HCT116 (cell line): ENCODE measurements at regions not wholly inside any gene's neighbourhood (a gene's known extent, or its start where the extent isn't known, plus 50 kb on each side); places are given as distances from the start of the nearest gene placed in this dataset.

Source experiments
- ATAC-seq: fragments of 200-7000 bp; cut with Tn5 transposase; 2 replicates; pipeline ENCODE4 v1.9.1; 2020; ENCODE audit warnings: mild to moderate bottlenecking, moderate library complexity
- BruUV-seq: library from RNA; stranded (reverse); fragments of 400-500 nt; replicated peaks from 2 replicates; lab custom pipeline; 2021; lab: Mats Ljungman, UMichigan
- CTCF ChIA-PET: fragments of 300-600 bp; sonication (Branson Sonifier 250); formaldehyde crosslinking; loops from one replicate; lab custom pipeline; 2021; ENCODE audit warnings: antibody characterized with exemption; lab: Charles Lee
- POLR2A ChIA-PET: fragments of 300-600, 350-600 bp; sonication (Branson Sonifier 250); formaldehyde crosslinking; loops from one replicate; lab custom pipeline; 2021; ENCODE audit warnings: antibody characterized with exemption; lab: Charles Lee
- RAD21 ChIA-PET, 2 experiments: fragments of 300-600 bp; sonication (Branson Sonifier 250); formaldehyde crosslinking; loops; one replicate each; lab custom pipeline; 2023; ENCODE audit warnings: low total read pairs in 2 of 2; ENCODE audit not compliant: uncharacterized antibody in 2 of 2, unreplicated experiment in 2 of 2, low non-redundant PET in 1 of 2; lab: Charles Lee
- DNase-seq: peaks from one replicate; pipeline ENCODE4 v3.0.0-alpha.2; 2010; ENCODE audit warnings: low read depth, low spot score
- H2AFZ ChIP-seq: fragments of 200-600 bp; shearing (Covaris generic), sonication (generic); 2 replicates; pipeline ENCODE4 v1.6.1; 2017; ENCODE audit warnings: low read depth, mixed run types, mixed read lengths, antibody characterized with exemption, low read length; ENCODE audit not compliant: poor library complexity, severe bottlenecking
- H3K27ac ChIP-seq: 2 replicates; pipeline ENCODE4 v1.5.1; 2012; ENCODE audit warnings: low read depth, low read length
- H3K27me3 ChIP-seq: fragments of 200-600 bp; sonication (generic); 2 replicates; pipeline ENCODE4 v1.6.1; 2016; ENCODE audit warnings: mixed run types, low read length, mixed read lengths; ENCODE audit not compliant: insufficient read depth
- H3K36me3 ChIP-seq, 2 experiments: fragments of 200-500 bp in 1 of 2; fragments of 200-600 bp in 1 of 2; sonication (Bioruptor generic) in 1 of 2; sonication (generic) in 1 of 2; 2 replicates each; pipeline versions ENCODE4 v1.5.1 to v1.6.1; 2014 to 2016; ENCODE audit warnings: low read length in 2 of 2, inconsistent platforms in 1 of 2, mixed read lengths in 1 of 2, mixed run types in 1 of 2; ENCODE audit not compliant: insufficient read depth in 2 of 2, control insufficient read depth in 1 of 2
- H3K4me1 ChIP-seq, 2 experiments: fragments of 200-600 bp in 1 of 2; sonication (generic) in 1 of 2; 2 replicates each; pipeline versions ENCODE4 v1.5.1 to v1.6.1; 2012 to 2017; ENCODE audit warnings: low read length in 2 of 2, inconsistent platforms in 1 of 2, mild to moderate bottlenecking in 1 of 2, mixed read lengths in 1 of 2, mixed run types in 1 of 2, moderate library complexity in 1 of 2; ENCODE audit not compliant: insufficient read depth in 2 of 2, control insufficient read depth in 1 of 2
- H3K4me2 ChIP-seq: fragments of 200-600 bp; sonication (generic); 2 replicates; pipeline ENCODE4 v1.6.1; 2017; ENCODE audit warnings: mixed run types, low read length, mixed read lengths
- H3K4me3 ChIP-seq, 2 experiments: fragments of 200-600 bp in 1 of 2; sonication (generic) in 1 of 2; replicated peaks in 1 of 2; 2 replicates each; pipeline ENCODE4 v1.5.1; 2011 to 2016; ENCODE audit warnings: low read length in 2 of 2, control low read depth in 1 of 2, low read depth in 1 of 2, mild to moderate bottlenecking in 1 of 2, mixed read lengths in 1 of 2, mixed run types in 1 of 2
- H3K79me2 ChIP-seq: fragments of 200-600 bp; sonication (generic); 2 replicates; pipeline ENCODE4 v1.6.1; 2017; ENCODE audit warnings: mild to moderate bottlenecking, mixed run types, low read length, moderate library complexity, mixed read lengths; ENCODE audit not compliant: insufficient read depth
- H3K9ac ChIP-seq: fragments of 200-600 bp; sonication (generic); 2 replicates; pipeline ENCODE4 v1.6.1; 2016; ENCODE audit warnings: low read length, mixed read lengths
- H3K9me2 ChIP-seq: fragments of 200-600 bp; sonication (generic), shearing (Covaris generic); 2 replicates; pipeline ENCODE4 v1.6.1; 2017; ENCODE audit warnings: mixed run types, mild to moderate bottlenecking, moderate library complexity; ENCODE audit not compliant: insufficient read depth
- H3K9me3 ChIP-seq, 2 experiments: fragments of 200-500 bp in 1 of 2; fragments of 200-600 bp in 1 of 2; sonication (Bioruptor generic) in 1 of 2; sonication (generic) in 1 of 2; 2 replicates each; pipeline ENCODE4 v1.6.1; 2014 to 2017; ENCODE audit warnings: low read length in 2 of 2, mixed read lengths in 2 of 2, inconsistent platforms in 1 of 2, low read depth in 1 of 2, mild to moderate bottlenecking in 1 of 2, mixed run types in 1 of 2, moderate library complexity in 1 of 2; ENCODE audit not compliant: control insufficient read depth in 1 of 2, insufficient read depth in 1 of 2
- H4K20me1 ChIP-seq: fragments of 200-600 bp; sonication (generic), shearing (Covaris generic); 2 replicates; pipeline ENCODE4 v1.6.1; 2017; ENCODE audit warnings: mixed run types, mild to moderate bottlenecking, moderate library complexity; ENCODE audit not compliant: insufficient read depth
- CBX3 ChIP-seq: IDR thresholded peaks from 2 replicates; pipeline ENCODE4 v1.6.1; 2012; ENCODE audit warnings: low read depth
- CTCF ChIP-seq, 3 experiments: fragments of 200-600 bp in 1 of 3; sonication (generic) in 1 of 3; IDR thresholded peaks in 2 of 3; conservative IDR thresholded peaks in 1 of 3; 2 replicates each; pipeline ENCODE4 v1.5.1; 2012 to 2017; ENCODE audit warnings: low read depth in 2 of 3, low read length in 2 of 3, antibody characterized with exemption in 1 of 3, borderline replicate concordance in 1 of 3, control low read depth in 1 of 3, mild to moderate bottlenecking in 1 of 3, mixed read lengths in 1 of 3, mixed run types in 1 of 3, moderate library complexity in 1 of 3; ENCODE audit not compliant: insufficient read depth in 1 of 3
- EGR1 ChIP-seq: IDR thresholded peaks from 2 replicates; pipeline ENCODE4 v1.6.1; 2012; ENCODE audit warnings: low read depth
- ELF1 ChIP-seq: IDR thresholded peaks from 2 replicates; pipeline ENCODE4 v1.6.1; 2012; ENCODE audit warnings: low read depth, borderline replicate concordance
- FOSL1 ChIP-seq: IDR thresholded peaks from 2 replicates; pipeline ENCODE4 v1.6.1; 2012; ENCODE audit warnings: low read depth
- JUND ChIP-seq: IDR thresholded peaks from 2 replicates; pipeline ENCODE4 v1.6.1; 2012
- POLR2A ChIP-seq: IDR thresholded peaks from 2 replicates; pipeline ENCODE4 v1.7.0; 2011; ENCODE audit warnings: borderline replicate concordance; ENCODE audit not compliant: insufficient read depth, insufficient read length; ENCODE audit errors: extremely low read depth
- POLR2AphosphoS5 ChIP-seq: IDR thresholded peaks from 2 replicates; pipeline ENCODE4 v1.6.1; 2011; ENCODE audit warnings: mild to moderate bottlenecking, low read depth, low read length, moderate library complexity
- SIN3A ChIP-seq: IDR thresholded peaks from 2 replicates; pipeline ENCODE4 v1.6.1; 2012; ENCODE audit warnings: low read depth
- SRF ChIP-seq: IDR thresholded peaks from 2 replicates; pipeline ENCODE4 v1.6.1; 2012; ENCODE audit warnings: low read depth
- TCF7L2 ChIP-seq: IDR thresholded peaks from 2 replicates; pipeline ENCODE4 v1.7.0; 2011; ENCODE audit warnings: borderline replicate concordance, inconsistent platforms; ENCODE audit not compliant: insufficient read depth, insufficient read length; ENCODE audit errors: extremely low read depth
- ZBTB33 ChIP-seq: IDR thresholded peaks from 2 replicates; pipeline ENCODE4 v1.6.1; 2011; ENCODE audit warnings: mild to moderate bottlenecking, low read length, moderate library complexity; ENCODE audit not compliant: insufficient replicate concordance; ENCODE audit errors: extremely low read depth
- ZNF274 ChIP-seq: fragments of 200-500 bp; sonication (Bioruptor generic); IDR thresholded peaks from 2 replicates; pipeline ENCODE4 v1.6.1; 2014; ENCODE audit warnings: mild to moderate bottlenecking, low read depth, low read length, inconsistent platforms
- intact Hi-C: fragments of 100-400 bp; cut with micrococcal nuclease; formaldehyde crosslinking; loops from 2 replicates; pipeline ENCODE4 v1.10.0; 2022
- TF ChIP-seq, protein P1 (sequence below): IDR thresholded peaks from 2 replicates; pipeline ENCODE4 v1.6.1; 2012
- TF ChIP-seq, protein P2 (sequence below): IDR thresholded peaks from 2 replicates; pipeline ENCODE4 v1.6.1; 2012; ENCODE audit warnings: low read depth
- TF ChIP-seq, protein P3 (sequence below): IDR thresholded peaks from 2 replicates; pipeline ENCODE4 v1.6.1; 2012

DNA sequence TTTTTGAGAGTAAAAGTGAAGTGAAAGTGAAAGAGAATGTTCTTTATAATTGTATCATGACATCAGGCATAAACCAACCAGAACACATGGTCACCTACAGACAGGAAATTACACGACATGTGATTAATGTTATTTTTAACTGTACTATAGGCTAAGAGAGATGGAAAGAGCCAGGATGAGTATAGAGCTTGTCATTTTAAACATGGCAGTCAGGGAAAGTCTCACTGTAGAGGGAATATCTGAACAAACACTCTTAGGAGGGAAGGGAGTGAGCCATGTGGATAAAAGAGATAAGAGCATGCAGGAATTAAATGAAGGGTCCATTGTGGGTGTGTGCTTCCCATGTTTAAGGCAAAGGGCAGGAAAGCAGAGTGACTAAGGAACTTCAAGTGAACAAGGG lies 599.1 kb upstream of the FAT3 start:
- H3K27ac ChIP-seq = no peak overlapping the region
- BruUV-seq = no TSS peak
- DNase-seq (no peak), ATAC-seq (no peak)
- no peak overlapping the region for H3K4me2 ChIP-seq
- no peak overlapping the region for H3K9ac ChIP-seq
- RAD21 ChIA-PET = no interaction called here
- H2AFZ ChIP-seq = no peak overlapping the region
- no peaks in the 10 kb centered on the region for H3K9me2 ChIP-seq
- POLR2A ChIA-PET = no interaction called here
- intact Hi-C loops = no loop called here
- H3K27me3 ChIP-seq = no peaks in the 10 kb centered on the region
- CTCF ChIA-PET = no interaction called here
- peaks cover under 1 to 3% of the 10 kb centered on the region in 2 experiments; a peak in 2 of 4 replicates for H3K9me3 ChIP-seq
- H3K4me1 ChIP-seq = no peaks in the 10 kb centered on the region
- no peaks in the 10 kb centered on the region for H3K79me2 ChIP-seq
- H3K4me3 ChIP-seq = no peak overlapping the region
- H3K36me3 ChIP-seq = no peaks in the 10 kb centered on the region
- H4K20me1 ChIP-seq = no peaks in the 10 kb centered on the region
- TF ChIP-seq CTCF (IDR thresholded peaks at IDR 0.05 in 2 of 3, conservative IDR thresholded peaks at IDR 0.05 in 1 of 3; ENCODE audit: borderline replicate concordance in 1 of 3, insufficient read depth in 1 of 3, low read depth in 2 of 3, low read length in 2 of 3) (no peak), POLR2A (no peak), JUND (no peak), ELF1 (no peak), ZNF274 (no peak), TCF7L2 (no peak), SIN3A (no peak), ZBTB33 (no peak), SRF (no peak), CBX3 (no peak), FOSL1 (no peak), EGR1 (no peak), POLR2AphosphoS5 (no peak)
- TF ChIP-seq, protein P1, sequence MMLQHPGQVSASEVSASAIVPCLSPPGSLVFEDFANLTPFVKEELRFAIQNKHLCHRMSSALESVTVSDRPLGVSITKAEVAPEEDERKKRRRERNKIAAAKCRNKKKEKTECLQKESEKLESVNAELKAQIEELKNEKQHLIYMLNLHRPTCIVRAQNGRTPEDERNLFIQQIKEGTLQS = no peak
- TF ChIP-seq, protein P2, sequence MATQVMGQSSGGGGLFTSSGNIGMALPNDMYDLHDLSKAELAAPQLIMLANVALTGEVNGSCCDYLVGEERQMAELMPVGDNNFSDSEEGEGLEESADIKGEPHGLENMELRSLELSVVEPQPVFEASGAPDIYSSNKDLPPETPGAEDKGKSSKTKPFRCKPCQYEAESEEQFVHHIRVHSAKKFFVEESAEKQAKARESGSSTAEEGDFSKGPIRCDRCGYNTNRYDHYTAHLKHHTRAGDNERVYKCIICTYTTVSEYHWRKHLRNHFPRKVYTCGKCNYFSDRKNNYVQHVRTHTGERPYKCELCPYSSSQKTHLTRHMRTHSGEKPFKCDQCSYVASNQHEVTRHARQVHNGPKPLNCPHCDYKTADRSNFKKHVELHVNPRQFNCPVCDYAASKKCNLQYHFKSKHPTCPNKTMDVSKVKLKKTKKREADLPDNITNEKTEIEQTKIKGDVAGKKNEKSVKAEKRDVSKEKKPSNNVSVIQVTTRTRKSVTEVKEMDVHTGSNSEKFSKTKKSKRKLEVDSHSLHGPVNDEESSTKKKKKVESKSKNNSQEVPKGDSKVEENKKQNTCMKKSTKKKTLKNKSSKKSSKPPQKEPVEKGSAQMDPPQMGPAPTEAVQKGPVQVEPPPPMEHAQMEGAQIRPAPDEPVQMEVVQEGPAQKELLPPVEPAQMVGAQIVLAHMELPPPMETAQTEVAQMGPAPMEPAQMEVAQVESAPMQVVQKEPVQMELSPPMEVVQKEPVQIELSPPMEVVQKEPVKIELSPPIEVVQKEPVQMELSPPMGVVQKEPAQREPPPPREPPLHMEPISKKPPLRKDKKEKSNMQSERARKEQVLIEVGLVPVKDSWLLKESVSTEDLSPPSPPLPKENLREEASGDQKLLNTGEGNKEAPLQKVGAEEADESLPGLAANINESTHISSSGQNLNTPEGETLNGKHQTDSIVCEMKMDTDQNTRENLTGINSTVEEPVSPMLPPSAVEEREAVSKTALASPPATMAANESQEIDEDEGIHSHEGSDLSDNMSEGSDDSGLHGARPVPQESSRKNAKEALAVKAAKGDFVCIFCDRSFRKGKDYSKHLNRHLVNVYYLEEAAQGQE = no peak
- TF ChIP-seq, protein P3, sequence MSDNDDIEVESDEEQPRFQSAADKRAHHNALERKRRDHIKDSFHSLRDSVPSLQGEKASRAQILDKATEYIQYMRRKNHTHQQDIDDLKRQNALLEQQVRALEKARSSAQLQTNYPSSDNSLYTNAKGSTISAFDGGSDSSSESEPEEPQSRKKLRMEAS = no peak
